DND-41 (cell line): ENCODE measurements at regions not wholly inside any gene's neighbourhood (a gene's known extent, or its start where the extent isn't known, plus 50 kb on each side); places are given as distances from the start of the nearest gene placed in this dataset.

Source experiments
- ATAC-seq: fragments of 200-7000 bp; cut with Tn5 transposase; 3 replicates; pipeline ENCODE4 v1.9.1; 2021; ENCODE audit warnings: low read depth; ENCODE audit not compliant: insufficient read depth
- DNase-seq: peaks from one replicate; pipeline ENCODE4 v3.0.0-alpha.2; 2020
- H2AFZ ChIP-seq: 2 replicates; pipeline ENCODE4 v1.6.0; 2012; ENCODE audit warnings: low read depth, low read length
- H3K27ac ChIP-seq: 2 replicates; pipeline ENCODE4 v1.5.1; 2012; ENCODE audit warnings: low read length, inconsistent platforms
- H3K27me3 ChIP-seq: fragments of 200-600 bp; sonication (generic); 2 replicates; pipeline ENCODE4 v1.6.0; 2012; ENCODE audit warnings: low read length, mild to moderate bottlenecking, inconsistent platforms; ENCODE audit not compliant: insufficient read depth, poor library complexity
- H3K36me3 ChIP-seq: 2 replicates; pipeline ENCODE4 v1.5.1; 2012; ENCODE audit warnings: low read length, inconsistent platforms; ENCODE audit not compliant: insufficient read depth
- H3K4me1 ChIP-seq: 2 replicates; pipeline ENCODE4 v1.5.1; 2012; ENCODE audit warnings: mild to moderate bottlenecking, low read length; ENCODE audit not compliant: insufficient read depth
- H3K4me2 ChIP-seq: 2 replicates; pipeline ENCODE4 v1.6.0; 2012; ENCODE audit warnings: mild to moderate bottlenecking, moderate library complexity, low read length, inconsistent platforms; ENCODE audit not compliant: insufficient read depth
- H3K4me3 ChIP-seq, 2 experiments: fragments of 200-600 bp in 1 of 2; shearing (Covaris generic) in 1 of 2; 2 replicates each; pipeline ENCODE4 v1.5.1; 2012 to 2016; ENCODE audit warnings: inconsistent platforms in 2 of 2, low read length in 2 of 2, mild to moderate bottlenecking in 2 of 2, low read depth in 1 of 2, moderate library complexity in 1 of 2
- H3K79me2 ChIP-seq: 2 replicates; pipeline ENCODE4 v1.6.0; 2012; ENCODE audit warnings: low read length, inconsistent platforms; ENCODE audit not compliant: insufficient read depth
- H3K9ac ChIP-seq: 2 replicates; pipeline ENCODE4 v1.6.0; 2012; ENCODE audit warnings: low read depth, mild to moderate bottlenecking, inconsistent platforms, low read length, moderate library complexity
- H3K9me3 ChIP-seq: 2 replicates; pipeline ENCODE4 v1.5.1; 2012; ENCODE audit warnings: low read length, moderate library complexity, mild to moderate bottlenecking, inconsistent platforms; ENCODE audit not compliant: insufficient read depth, severe bottlenecking
- H4K20me1 ChIP-seq: 2 replicates; pipeline ENCODE4 v1.6.0; 2012; ENCODE audit warnings: low read length; ENCODE audit not compliant: insufficient read depth
- EZH2 ChIP-seq: IDR thresholded peaks from 3 replicates; pipeline ENCODE4 v1.6.1; 2012; ENCODE audit warnings: borderline replicate concordance, low read depth, mild to moderate bottlenecking, moderate library complexity, low read length, inconsistent platforms; ENCODE audit not compliant: severe bottlenecking
- TF ChIP-seq, protein P1 (sequence below): IDR thresholded peaks from 2 replicates; pipeline ENCODE4 v1.5.1; 2012; ENCODE audit warnings: borderline replicate concordance, low read length, moderate library complexity, mild to moderate bottlenecking; ENCODE audit not compliant: poor library complexity, severe bottlenecking; ENCODE audit errors: extremely low read depth

GRCh38 chr1:56426587-56427381, 152.6 kb downstream of the PLPP3 start:
- Histone ChIP-seq H2AFZ (no peak overlapping the region), H3K4me1 (no peaks in the 10 kb centered on the region), H3K79me2 (no peaks in the 10 kb centered on the region), H3K27ac (no peak overlapping the region), H3K9ac (no peak overlapping the region), H3K36me3 (no peaks in the 10 kb centered on the region), H4K20me1 (no peaks in the 10 kb centered on the region), H3K4me3 (no peak overlapping the region), H3K4me2 (no peak overlapping the region), H3K9me3 (no peaks in the 10 kb centered on the region), H3K27me3 (no peaks in the 10 kb centered on the region)
- TF ChIP-seq, protein P1, sequence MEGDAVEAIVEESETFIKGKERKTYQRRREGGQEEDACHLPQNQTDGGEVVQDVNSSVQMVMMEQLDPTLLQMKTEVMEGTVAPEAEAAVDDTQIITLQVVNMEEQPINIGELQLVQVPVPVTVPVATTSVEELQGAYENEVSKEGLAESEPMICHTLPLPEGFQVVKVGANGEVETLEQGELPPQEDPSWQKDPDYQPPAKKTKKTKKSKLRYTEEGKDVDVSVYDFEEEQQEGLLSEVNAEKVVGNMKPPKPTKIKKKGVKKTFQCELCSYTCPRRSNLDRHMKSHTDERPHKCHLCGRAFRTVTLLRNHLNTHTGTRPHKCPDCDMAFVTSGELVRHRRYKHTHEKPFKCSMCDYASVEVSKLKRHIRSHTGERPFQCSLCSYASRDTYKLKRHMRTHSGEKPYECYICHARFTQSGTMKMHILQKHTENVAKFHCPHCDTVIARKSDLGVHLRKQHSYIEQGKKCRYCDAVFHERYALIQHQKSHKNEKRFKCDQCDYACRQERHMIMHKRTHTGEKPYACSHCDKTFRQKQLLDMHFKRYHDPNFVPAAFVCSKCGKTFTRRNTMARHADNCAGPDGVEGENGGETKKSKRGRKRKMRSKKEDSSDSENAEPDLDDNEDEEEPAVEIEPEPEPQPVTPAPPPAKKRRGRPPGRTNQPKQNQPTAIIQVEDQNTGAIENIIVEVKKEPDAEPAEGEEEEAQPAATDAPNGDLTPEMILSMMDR, result no peak
- ATAC-seq (no peak), DNase-seq (no peak)

DNA sequence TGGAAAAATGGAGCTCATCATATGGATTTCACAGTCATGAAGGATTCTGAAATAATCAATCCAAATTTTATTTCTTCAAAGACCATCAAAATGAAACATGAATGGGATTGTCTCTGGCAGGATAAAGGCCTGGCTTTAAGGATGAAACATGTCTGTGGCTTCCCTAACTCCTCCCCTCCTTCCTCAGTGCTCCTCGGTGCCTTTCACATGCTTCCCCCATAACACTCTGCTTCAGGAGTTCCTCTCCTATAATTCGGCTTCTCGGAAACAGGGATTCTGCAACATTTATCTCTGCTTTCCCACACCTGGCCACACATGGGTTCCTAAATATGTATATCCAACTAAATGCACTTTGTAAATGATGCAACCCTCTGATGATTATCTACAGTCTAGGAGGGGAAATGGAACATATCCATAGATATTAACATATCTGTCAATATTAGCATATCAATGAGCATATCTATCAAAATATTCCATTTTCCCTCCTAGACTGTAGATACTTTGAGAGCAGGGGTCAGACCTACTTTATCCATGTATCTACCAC, 153.8 kb downstream of the PLPP3 start:
- H3K9ac ChIP-seq, result no peak overlapping the region

DNA sequence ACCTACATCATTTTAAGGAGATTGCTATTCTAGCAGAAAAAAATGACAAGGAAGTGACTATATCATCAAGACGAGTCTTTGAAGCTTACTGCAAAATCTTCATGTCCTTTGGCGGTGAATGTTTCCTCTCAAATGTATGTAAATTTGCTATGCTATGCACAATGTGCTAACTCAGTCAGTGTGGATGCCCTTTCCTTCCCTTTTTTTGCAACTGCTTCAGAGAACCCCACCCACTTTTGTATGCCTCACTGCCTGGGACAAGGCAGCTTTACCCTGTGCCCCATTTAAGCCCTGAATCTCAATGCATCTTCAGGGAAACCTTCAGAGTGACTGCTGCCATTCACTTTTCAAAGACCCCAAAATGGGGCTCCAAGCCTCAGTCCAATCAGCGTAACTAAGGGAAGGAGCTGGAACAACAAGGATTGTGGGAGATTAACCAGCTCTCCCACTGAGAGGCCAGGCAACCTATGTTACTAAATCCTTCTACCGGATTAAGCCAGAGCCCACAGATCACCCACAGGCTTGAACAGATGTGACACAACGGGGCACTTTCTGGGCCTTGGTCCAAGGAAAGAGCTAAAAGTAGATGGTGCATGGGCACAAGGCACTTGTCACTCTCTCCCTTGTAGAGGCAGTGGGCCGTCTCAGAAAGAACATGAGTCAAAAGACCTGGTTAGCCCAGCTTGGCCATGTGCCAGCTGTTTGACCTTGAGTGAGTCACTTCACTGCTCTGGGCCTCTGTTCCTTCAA, 154.4 kb downstream of the PLPP3 start:
- no peaks in the 10 kb centered on the region for H3K79me2 ChIP-seq
- H3K27ac ChIP-seq, result no peak overlapping the region
- no peak for DNase-seq
- no peak overlapping the region for H2AFZ ChIP-seq
- H3K4me2 ChIP-seq, result no peak overlapping the region
- H4K20me1 ChIP-seq, result no peaks in the 10 kb centered on the region
- no peaks in the 10 kb centered on the region for H3K36me3 ChIP-seq
- TF ChIP-seq EZH2, result no peak
- TF ChIP-seq, protein P1, result no peak
- H3K4me1 ChIP-seq, result no peaks in the 10 kb centered on the region
- no peak; the same call in 2 of the 3 replicates for ATAC-seq
- H3K9ac ChIP-seq, result no peak overlapping the region
- no peaks in the 10 kb centered on the region for H3K27me3 ChIP-seq
- no peak overlapping the region for H3K4me3 ChIP-seq
- H3K9me3 ChIP-seq, result no peaks in the 10 kb centered on the region

More for the DNA sequence above, 153.8 kb downstream of the PLPP3 start:
- Histone ChIP-seq H4K20me1 (no peaks in the 10 kb centered on the region), H3K4me1 (no peaks in the 10 kb centered on the region), H3K36me3 (no peaks in the 10 kb centered on the region), H3K9me3 (no peaks in the 10 kb centered on the region), H2AFZ (no peak overlapping the region), H3K79me2 (no peaks in the 10 kb centered on the region), H3K4me3 (no peak overlapping the region), H3K4me2 (no peak overlapping the region), H3K27me3 (no peaks in the 10 kb centered on the region), H3K27ac (no peak overlapping the region)
- DNase-seq (no peak), ATAC-seq (no peak)
- no peak for TF ChIP-seq EZH2
- TF ChIP-seq, protein P1, result no peak
